K562 (cell line): ENCODE measurements at regions not wholly inside any gene's neighbourhood (a gene's known extent, or its start where the extent isn't known, plus 50 kb on each side); places are given as distances from the start of the nearest gene placed in this dataset.

Source experiments
- ATAC-seq: fragments of 200-7000 bp; cut with Tn5 transposase; 3 replicates; pipeline ENCODE4 v1.9.1; 2020; ENCODE audit warnings: moderate library complexity
- BruUV-seq: library from RNA; stranded (reverse); fragments of 400-500 nt; replicated peaks from 2 replicates; lab custom pipeline; 2021; lab: Mats Ljungman, UMichigan
- CTCF ChIA-PET: fragments of 300-600 bp; formaldehyde crosslinking; extraction: SDS; loops from one replicate; lab custom pipeline; 2021; ENCODE audit warnings: low intra/inter-chr PET ratio; lab: Yijun Ruan, JAX
- POLR2A ChIA-PET: fragments of 300-600, 350-650 bp; sonication (Branson Sonifier 250); formaldehyde crosslinking; extraction: SDS; loops from one replicate; lab custom pipeline; 2021; ENCODE audit warnings: antibody characterized with exemption, inconsistent platforms; lab: Yijun Ruan, JAX
- DNase-seq, 4 experiments: peaks; one replicate each; pipeline versions ENCODE4 v3.0.0 to v3.0.0-alpha.2; 2011 to 2018; ENCODE audit warnings: low spot score in 3 of 4, mixed read lengths in 3 of 4; ENCODE audit errors: extremely low read depth in 1 of 4
- FAIRE-seq: peaks from 2 replicates; lab custom pipeline; 2011; peaks lifted over from hg19 to GRCh38; lab: Jason Lieb, UNC
- H2AFZ ChIP-seq: 2 replicates; pipeline ENCODE4 v1.6.0; 2011; ENCODE audit warnings: low read depth, low read length, control low read depth, inconsistent platforms
- H3K27ac ChIP-seq: fragments of 200-600 bp; 3 replicates; pipeline ENCODE4 v1.8.0; 2011; ENCODE audit warnings: low read depth, mild to moderate bottlenecking, control low read depth, inconsistent platforms, low read length, moderate library complexity, mixed read lengths; ENCODE audit errors: extremely low read depth
- H3K27me3 ChIP-seq, 2 experiments: fragments of 300-600 bp in 1 of 2; 2 replicates in 1 of 2; 3 replicates in 1 of 2; pipeline versions ENCODE4 v1.6.0 to v1.8.0; 2011; ENCODE audit warnings: inconsistent platforms in 2 of 2, low read length in 2 of 2, mild to moderate bottlenecking in 1 of 2, mixed read lengths in 1 of 2, moderate library complexity in 1 of 2; ENCODE audit not compliant: control insufficient read depth in 2 of 2, insufficient read depth in 2 of 2
- H3K36me3 ChIP-seq: fragments of 300-600 bp; 3 replicates; pipeline ENCODE4 v1.8.0; 2011; ENCODE audit warnings: mild to moderate bottlenecking, low read length, inconsistent platforms; ENCODE audit not compliant: control insufficient read depth, insufficient read depth
- H3K4me1 ChIP-seq, 2 experiments: fragments of 200-600 bp in 1 of 2; replicated peaks in 1 of 2; 2 replicates in 1 of 2; 3 replicates in 1 of 2; pipeline versions ENCODE4 v1.5.1 to v1.8.0; 2011; ENCODE audit warnings: inconsistent platforms in 2 of 2, low read length in 2 of 2, mild to moderate bottlenecking in 1 of 2, mixed read lengths in 1 of 2, moderate library complexity in 1 of 2; ENCODE audit not compliant: control insufficient read depth in 2 of 2, insufficient read depth in 2 of 2
- H3K4me2 ChIP-seq: 2 replicates; pipeline ENCODE4 v1.6.1; 2011; ENCODE audit warnings: low read length, control low read depth, inconsistent platforms, mixed read lengths; ENCODE audit not compliant: insufficient read depth
- H3K4me3 ChIP-seq: fragments of 200-600 bp; sonication (generic), shearing (Covaris generic); 2 replicates; pipeline ENCODE4 v1.5.1; 2016; ENCODE audit warnings: control low read depth, inconsistent platforms
- H3K79me2 ChIP-seq: fragments of 200-600 bp; 3 replicates; pipeline ENCODE4 v1.8.0; 2011; ENCODE audit warnings: low read length, inconsistent platforms; ENCODE audit not compliant: control insufficient read depth, insufficient read depth
- H3K9ac ChIP-seq, 2 experiments: 2 replicates each; pipeline versions ENCODE4 v1.6.0 to v1.6.1; 2011; ENCODE audit warnings: low read depth in 2 of 2, low read length in 2 of 2, control low read depth in 1 of 2, inconsistent platforms in 1 of 2, mild to moderate bottlenecking in 1 of 2, mixed read lengths in 1 of 2; ENCODE audit not compliant: insufficient read depth in 1 of 2
- H3K9me1 ChIP-seq: one replicate; pipeline ENCODE4 v1.6.0; 2011; ENCODE audit warnings: inconsistent platforms, mild to moderate bottlenecking, low read length, moderate library complexity; ENCODE audit not compliant: control insufficient read depth, insufficient read depth
- H3K9me3 ChIP-seq: replicated peaks from 2 replicates; pipeline ENCODE4 v1.5.1; 2011; ENCODE audit warnings: low read depth, low read length, inconsistent platforms; ENCODE audit not compliant: control insufficient read depth, insufficient read depth
- H4K20me1 ChIP-seq: replicated peaks from 2 replicates; pipeline ENCODE4 v1.6.1; 2011; ENCODE audit warnings: low read length, inconsistent platforms, mixed read lengths; ENCODE audit not compliant: control insufficient read depth, insufficient read depth
- CHD2 ChIP-seq: IDR thresholded peaks from 2 replicates; pipeline ENCODE4 v1.6.1; 2011; ENCODE audit warnings: low read depth, low read length
- EHMT2 ChIP-seq: fragments of 450-650 bp; IDR thresholded peaks from 2 replicates; pipeline ENCODE4 v1.6.1; 2018; ENCODE audit warnings: antibody characterized with exemption
- ESRRB ChIP-seq: fragments of 250-450 bp; sonication (Bioruptor Pico); IDR thresholded peaks from 2 replicates; pipeline ENCODE4 v1.5.0; 2020; ENCODE audit warnings: mild to moderate bottlenecking, moderate library complexity, borderline replicate concordance
- HIVEP1 ChIP-seq: fragments of 250-450 bp; sonication (Bioruptor Pico); IDR thresholded peaks from 2 replicates; pipeline ENCODE4 v1.4.0; 2020; ENCODE audit warnings: mild to moderate bottlenecking
- JUN ChIP-seq, 2 experiments: sonication (generic) in 1 of 2; formaldehyde crosslinking in 1 of 2; IDR thresholded peaks; 2 replicates each; pipeline versions ENCODE4 v1.6.1 to v1.8.0; 2012 to 2022; ENCODE audit warnings: borderline replicate concordance in 2 of 2, mild to moderate bottlenecking in 2 of 2, improper control_type of control experiment in 1 of 2, low read depth in 1 of 2, low read length in 1 of 2, missing genetic modification reagents in 1 of 2
- MYBL2 ChIP-seq, 2 experiments: fragments of 450-650 bp in 1 of 2; sonication (generic) in 1 of 2; formaldehyde crosslinking in 1 of 2; IDR thresholded peaks; 2 replicates each; pipeline versions ENCODE4 v1.6.1 to v1.8.1; 2017 to 2022; ENCODE audit warnings: borderline replicate concordance in 1 of 2, inconsistent platforms in 1 of 2, low read depth in 1 of 2, mild to moderate bottlenecking in 1 of 2, missing genetic modification reagents in 1 of 2, moderate library complexity in 1 of 2
- RAD51 ChIP-seq: fragments of 450-650 bp; IDR thresholded peaks from 2 replicates; pipeline ENCODE4 v1.7.1; 2016; ENCODE audit warnings: low read depth, mild to moderate bottlenecking, borderline replicate concordance
- RHOXF2B ChIP-seq: fragments of 250-450 bp; sonication (Bioruptor Pico); conservative IDR thresholded peaks from 2 replicates; pipeline ENCODE4 v1.5.1; 2021
- SNRNP70 ChIP-seq: fragments of 200-400 bp; formaldehyde crosslinking; optimal IDR thresholded peaks from 2 replicates; pipeline ENCODE3; 2017; ENCODE audit warnings: low read depth, low read length
- STAT5A ChIP-seq: IDR thresholded peaks from 2 replicates; pipeline ENCODE4 v1.6.1; 2012; ENCODE audit warnings: low read length, inconsistent platforms, borderline replicate concordance
- XRCC3 ChIP-seq: fragments of 450-650 bp; IDR thresholded peaks from 2 replicates; pipeline ENCODE4 v1.6.1; 2017; ENCODE audit warnings: mild to moderate bottlenecking, moderate library complexity
- ZC3H11A ChIP-seq: IDR thresholded peaks from 2 replicates; pipeline ENCODE4 v1.6.1; 2012; ENCODE audit warnings: low read depth, low read length, improper control_type of control experiment
- ZNF592 ChIP-seq: fragments of 450-650 bp; IDR thresholded peaks from 2 replicates; pipeline ENCODE4 v1.6.1; 2017; ENCODE audit warnings: antibody characterized with exemption, mild to moderate bottlenecking
- WGBS: fragments of 100-300 bp; shearing (Covaris generic); methylation state at CpG from one replicate; pipeline ENCODE4 v1.1.6; 2016; ENCODE audit warnings: low coverage, mixed read lengths; ENCODE audit not compliant: insufficient coverage; ENCODE audit errors: missing lambda C conversion rate; 5-methylcytosine and 5-hydroxymethylcytosine counted together
- in situ Hi-C: fragments of 300-500 bp; cut with MboI; formaldehyde crosslinking; loops from 4 replicates; pipeline ENCODE4 v1.15.0; 2018; ENCODE audit warnings: inconsistent platforms, mixed read lengths
- intact Hi-C: fragments of 100-400 bp; cut with micrococcal nuclease; formaldehyde crosslinking; loops from 2 replicates; pipeline ENCODE4 v1.14.2; 2022
- TF ChIP-seq, protein P1 (sequence below), 2 experiments: IDR thresholded peaks; 2 replicates each; pipeline ENCODE4 v1.6.1; 2012; ENCODE audit warnings: improper control_type of control experiment in 2 of 2, low read depth in 2 of 2, low read length in 2 of 2, borderline replicate concordance in 1 of 2
- TF ChIP-seq, protein P2 (sequence below): IDR thresholded peaks from 2 replicates; pipeline ENCODE4 v1.6.1; 2016; ENCODE audit warnings: missing genetic modification characterization, missing compliant biosample characterization

- no peak for FAIRE-seq
- WGBS: 91% methylated on average over 10 of the region's 23 CpGs
- Histone ChIP-seq H3K9me3 (no peaks in the 10 kb centered on the region), H4K20me1 (peaks cover 5% of the 10 kb centered on the region; the same call in 1 of the 2 replicates), H3K9me1 (peaks cover 3% of the 10 kb centered on the region), H3K27ac (no peak overlapping the region), H3K27me3 (no peaks in the 10 kb centered on the region), H3K4me2 (no peak overlapping the region), H3K79me2 (no peaks in the 10 kb centered on the region), H3K4me1 (peaks cover 2% of the 10 kb centered on the region in 2 experiments; a peak in 4 of 5 replicates), H3K36me3 (peaks cover 15% of the 10 kb centered on the region; the same call in 2 of the 3 replicates), H2AFZ (no peak overlapping the region), H3K4me3 (no peak overlapping the region), H3K9ac (no peak overlapping the region)
- no peak for ATAC-seq
- ChIA-PET POLR2A (interaction anchor here (0.6 kb wide), 1 partner anchor 25 kb away, joined by 3 read pairs; no protein-coding TSS in a partner anchor), CTCF (no interaction called here)
- in situ Hi-C loops: no loop called here
- intact Hi-C loops: no loop called here
- BruUV-seq: no TSS peak
- DNase-seq: no peak
- no peak for TF ChIP-seq ZC3H11A
- TF ChIP-seq, protein P1, sequence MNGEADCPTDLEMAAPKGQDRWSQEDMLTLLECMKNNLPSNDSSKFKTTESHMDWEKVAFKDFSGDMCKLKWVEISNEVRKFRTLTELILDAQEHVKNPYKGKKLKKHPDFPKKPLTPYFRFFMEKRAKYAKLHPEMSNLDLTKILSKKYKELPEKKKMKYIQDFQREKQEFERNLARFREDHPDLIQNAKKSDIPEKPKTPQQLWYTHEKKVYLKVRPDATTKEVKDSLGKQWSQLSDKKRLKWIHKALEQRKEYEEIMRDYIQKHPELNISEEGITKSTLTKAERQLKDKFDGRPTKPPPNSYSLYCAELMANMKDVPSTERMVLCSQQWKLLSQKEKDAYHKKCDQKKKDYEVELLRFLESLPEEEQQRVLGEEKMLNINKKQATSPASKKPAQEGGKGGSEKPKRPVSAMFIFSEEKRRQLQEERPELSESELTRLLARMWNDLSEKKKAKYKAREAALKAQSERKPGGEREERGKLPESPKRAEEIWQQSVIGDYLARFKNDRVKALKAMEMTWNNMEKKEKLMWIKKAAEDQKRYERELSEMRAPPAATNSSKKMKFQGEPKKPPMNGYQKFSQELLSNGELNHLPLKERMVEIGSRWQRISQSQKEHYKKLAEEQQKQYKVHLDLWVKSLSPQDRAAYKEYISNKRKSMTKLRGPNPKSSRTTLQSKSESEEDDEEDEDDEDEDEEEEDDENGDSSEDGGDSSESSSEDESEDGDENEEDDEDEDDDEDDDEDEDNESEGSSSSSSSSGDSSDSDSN (IDR thresholded peaks at IDR 0.05; ENCODE audit: borderline replicate concordance in 1 of 2, low read depth in 2 of 2, low read length in 2 of 2): no peak
- no peak for TF ChIP-seq XRCC3
- no peak for TF ChIP-seq HIVEP1
- TF ChIP-seq SNRNP70: no peak
- TF ChIP-seq STAT5A: no peak
- TF ChIP-seq MYBL2 (IDR thresholded peaks at IDR 0.05; ENCODE audit: low read depth): no peak
- TF ChIP-seq MYBL2 (CRISPR knock-in tag; IDR thresholded peaks at IDR 0.05; ENCODE audit: borderline replicate concordance): no peak
- no peak for TF ChIP-seq CHD2
- TF ChIP-seq EHMT2: no peak
- TF ChIP-seq ZNF592: no peak
- no peak for TF ChIP-seq ESRRB (CRISPR knock-in tag)
- no peak for TF ChIP-seq RAD51
- TF ChIP-seq, protein P2, sequence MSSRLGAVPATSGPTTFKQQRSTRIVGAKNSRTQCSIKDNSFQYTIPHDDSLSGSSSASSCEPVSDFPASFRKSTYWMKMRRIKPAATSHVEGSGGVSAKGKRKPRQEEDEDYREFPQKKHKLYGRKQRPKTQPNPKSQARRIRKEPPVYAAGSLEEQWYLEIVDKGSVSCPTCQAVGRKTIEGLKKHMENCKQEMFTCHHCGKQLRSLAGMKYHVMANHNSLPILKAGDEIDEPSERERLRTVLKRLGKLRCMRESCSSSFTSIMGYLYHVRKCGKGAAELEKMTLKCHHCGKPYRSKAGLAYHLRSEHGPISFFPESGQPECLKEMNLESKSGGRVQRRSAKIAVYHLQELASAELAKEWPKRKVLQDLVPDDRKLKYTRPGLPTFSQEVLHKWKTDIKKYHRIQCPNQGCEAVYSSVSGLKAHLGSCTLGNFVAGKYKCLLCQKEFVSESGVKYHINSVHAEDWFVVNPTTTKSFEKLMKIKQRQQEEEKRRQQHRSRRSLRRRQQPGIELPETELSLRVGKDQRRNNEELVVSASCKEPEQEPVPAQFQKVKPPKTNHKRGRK (tag): no peak
- no peak for TF ChIP-seq RHOXF2B (CRISPR knock-in tag)
- no peak for TF ChIP-seq JUN (IDR thresholded peaks at IDR 0.05; ENCODE audit: borderline replicate concordance, low read depth, low read length)
- TF ChIP-seq JUN (CRISPR knock-in tag; IDR thresholded peaks at IDR 0.05; ENCODE audit: borderline replicate concordance): no peak
These were observed 386.7 kb downstream of the BRD1 start for GRCh38 chr22:49440931-49441330.
